ENCODE measurements at regions not wholly inside any gene's neighbourhood (a gene's known extent, or its start where the extent isn't known, plus 50 kb on each side); places are given as distances from the start of the nearest gene placed in this dataset.

- no peak for DNase-seq (ENCODE audit: low read depth)
- H3K27me3 ChIP-seq (replicated peaks; ENCODE audit: control insufficient read depth, insufficient read depth, low read length), result peaks cover 6% of the 10 kb centered on the region
- H3K9ac ChIP-seq (ENCODE audit: low read length), result no peak overlapping the region
- no peaks in the 10 kb centered on the region for H3K4me1 ChIP-seq (ENCODE audit: control insufficient read depth, insufficient read depth, low read length)
- no peak overlapping the region for H3K4me3 ChIP-seq (ENCODE audit: low read length)
- H3K36me3 ChIP-seq (ENCODE audit: control insufficient read depth, insufficient read depth, low read length, severe bottlenecking), result no peaks in the 10 kb centered on the region
- peaks cover 10% of the 10 kb centered on the region for H3K9me3 ChIP-seq (ENCODE audit: control insufficient read depth, low read length)
Measured at GRCh38 chr9:89256225-89256624, 54.8 kb upstream of the CKS2 start.

- peaks cover 10% of the 10 kb centered on the region for H3K9me3 ChIP-seq (ENCODE audit: control insufficient read depth, low read length)
- H3K9ac ChIP-seq (ENCODE audit: low read length), result no peak overlapping the region
- H3K4me3 ChIP-seq (ENCODE audit: low read length), result no peak overlapping the region
- no peak for DNase-seq (ENCODE audit: low read depth)
- H3K4me1 ChIP-seq (ENCODE audit: control insufficient read depth, insufficient read depth, low read length), result no peaks in the 10 kb centered on the region
- H3K27me3 ChIP-seq (replicated peaks; ENCODE audit: control insufficient read depth, insufficient read depth, low read length), result peaks cover 2% of the 10 kb centered on the region
- no peaks in the 10 kb centered on the region for H3K36me3 ChIP-seq (ENCODE audit: control insufficient read depth, insufficient read depth, low read length, severe bottlenecking)
Measured at GRCh38 chr9:89256642-89257041, 54.4 kb upstream of the CKS2 start.

DNA sequence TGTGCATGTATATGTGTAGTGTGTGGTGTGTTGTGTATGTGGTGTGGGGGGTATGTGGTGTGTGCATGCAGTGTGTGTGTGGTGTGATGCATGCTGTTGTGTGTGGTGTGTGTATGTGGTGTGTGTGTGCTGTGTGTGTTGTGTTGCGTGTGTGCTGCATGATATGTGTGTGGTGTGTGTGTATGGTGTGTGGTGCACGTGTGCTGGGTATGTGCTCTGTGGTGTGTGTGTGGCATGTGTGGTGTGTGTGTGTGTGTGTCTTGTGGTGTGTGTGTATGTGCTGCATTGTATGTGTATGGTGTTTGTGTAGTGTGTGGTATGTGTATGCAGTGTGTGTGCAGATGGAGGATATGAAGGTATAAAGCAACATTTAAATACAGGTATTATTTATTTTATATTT, 50.5 kb upstream of the CKS2 start:
- no peaks in the 10 kb centered on the region for H3K4me1 ChIP-seq (ENCODE audit: control insufficient read depth, insufficient read depth, low read length)
- DNase-seq (ENCODE audit: low read depth), result no peak
- H3K4me3 ChIP-seq (ENCODE audit: low read length), result no peak overlapping the region
- no peaks in the 10 kb centered on the region for H3K27me3 ChIP-seq (replicated peaks; ENCODE audit: control insufficient read depth, insufficient read depth, low read length)
- H3K9ac ChIP-seq (ENCODE audit: low read length), result no peak overlapping the region
- no peaks in the 10 kb centered on the region for H3K36me3 ChIP-seq (ENCODE audit: control insufficient read depth, insufficient read depth, low read length, severe bottlenecking)
- H3K9me3 ChIP-seq (ENCODE audit: control insufficient read depth, low read length), result no peaks in the 10 kb centered on the region

Data from adipocyte (in vitro differentiated cells).